GM10266 (cell line): ENCODE measurements at regions not wholly inside any gene's neighbourhood (a gene's known extent, or its start where the extent isn't known, plus 50 kb on each side); places are given as distances from the start of the nearest gene placed in this dataset.
"Not testable (repeated sequence)": the region's sequence is repeated elsewhere in the genome, so short reads cannot be mapped to it uniquely, and the experiment has no call there.

Experiments
- DNase-seq: peaks from one replicate; pipeline ENCODE4 v3.0.0; 2012; ENCODE audit errors: extremely low spot score
- TF ChIP-seq, protein P1 (sequence below): IDR thresholded peaks from 2 replicates; pipeline ENCODE4 v1.5.1; 2012; ENCODE audit warnings: mild to moderate bottlenecking, low read depth; ENCODE audit not compliant: control insufficient read depth, insufficient read depth; ENCODE audit errors: missing control alignments

DNA sequence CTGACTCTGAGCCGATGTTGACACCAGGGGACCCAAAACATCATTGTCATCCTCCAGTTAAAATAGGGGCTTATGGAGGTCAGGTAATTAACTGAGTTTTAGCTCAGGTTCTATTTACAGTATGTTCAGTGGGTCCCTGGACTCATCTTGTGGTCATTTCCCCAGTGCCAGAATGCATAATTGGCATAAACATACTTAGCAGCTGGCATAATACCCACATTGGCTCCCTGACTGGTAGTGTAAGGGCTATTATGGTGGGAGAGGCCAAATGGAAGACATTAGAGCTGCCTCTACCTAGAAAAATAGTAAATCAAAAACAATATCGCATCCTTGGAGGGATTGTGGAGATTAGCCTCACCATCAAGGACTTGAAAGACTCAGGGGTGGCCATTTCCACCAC lies 350.9 kb downstream of the C12orf75 start:
- TF ChIP-seq, protein P1, sequence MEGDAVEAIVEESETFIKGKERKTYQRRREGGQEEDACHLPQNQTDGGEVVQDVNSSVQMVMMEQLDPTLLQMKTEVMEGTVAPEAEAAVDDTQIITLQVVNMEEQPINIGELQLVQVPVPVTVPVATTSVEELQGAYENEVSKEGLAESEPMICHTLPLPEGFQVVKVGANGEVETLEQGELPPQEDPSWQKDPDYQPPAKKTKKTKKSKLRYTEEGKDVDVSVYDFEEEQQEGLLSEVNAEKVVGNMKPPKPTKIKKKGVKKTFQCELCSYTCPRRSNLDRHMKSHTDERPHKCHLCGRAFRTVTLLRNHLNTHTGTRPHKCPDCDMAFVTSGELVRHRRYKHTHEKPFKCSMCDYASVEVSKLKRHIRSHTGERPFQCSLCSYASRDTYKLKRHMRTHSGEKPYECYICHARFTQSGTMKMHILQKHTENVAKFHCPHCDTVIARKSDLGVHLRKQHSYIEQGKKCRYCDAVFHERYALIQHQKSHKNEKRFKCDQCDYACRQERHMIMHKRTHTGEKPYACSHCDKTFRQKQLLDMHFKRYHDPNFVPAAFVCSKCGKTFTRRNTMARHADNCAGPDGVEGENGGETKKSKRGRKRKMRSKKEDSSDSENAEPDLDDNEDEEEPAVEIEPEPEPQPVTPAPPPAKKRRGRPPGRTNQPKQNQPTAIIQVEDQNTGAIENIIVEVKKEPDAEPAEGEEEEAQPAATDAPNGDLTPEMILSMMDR, result no peak
- DNase-seq, result no peak

GRCh38 chr12:105682821-105683220 lies 352.3 kb downstream of the C12orf75 start:
- DNase-seq, result not testable (repeated sequence)

GRCh38 chr12:105683836-105684235 lies 353.3 kb downstream of the C12orf75 start:
- not testable (repeated sequence) for DNase-seq

DNA sequence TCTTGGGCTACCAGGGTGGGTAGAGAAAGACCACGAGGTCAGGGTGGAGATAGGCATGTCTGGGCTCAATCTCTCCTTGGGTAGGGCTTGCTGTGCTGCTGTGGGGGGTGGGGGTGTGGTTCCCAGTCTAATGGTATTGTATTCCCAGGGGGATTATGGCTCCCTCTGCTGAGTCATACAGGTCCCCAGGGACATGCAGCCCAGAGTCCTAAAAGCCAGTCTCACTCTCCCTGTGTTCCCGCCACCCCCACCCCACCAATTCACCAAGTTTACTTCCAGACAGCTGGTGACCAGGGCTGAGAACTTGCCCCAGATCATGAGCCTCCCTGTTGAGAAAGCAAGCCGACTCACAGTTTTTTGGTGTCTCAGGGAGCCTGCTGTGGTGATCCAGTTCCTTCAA lies 367.6 kb downstream of the C12orf75 start:
- TF ChIP-seq, protein P1, result no peak
- DNase-seq, result no peak

DNA sequence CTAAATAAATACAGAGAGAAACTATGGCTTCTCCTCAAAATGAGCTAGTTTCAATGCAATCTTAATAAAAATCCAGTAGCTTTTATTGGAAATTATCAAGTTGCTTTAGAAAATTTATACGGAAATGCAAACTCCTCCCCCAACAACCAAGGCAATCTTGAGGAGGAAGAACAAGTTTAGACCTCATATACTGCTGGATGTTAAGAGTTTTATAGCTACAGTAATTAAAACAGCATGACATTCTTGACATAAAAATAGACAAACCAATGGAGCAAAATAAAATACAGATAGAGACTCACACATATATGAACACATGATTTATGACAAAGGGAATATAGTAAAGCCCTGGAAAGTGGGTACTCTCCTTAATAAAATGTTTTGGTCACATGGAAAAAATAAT lies 368.7 kb downstream of the C12orf75 start:
- TF ChIP-seq, protein P1, result no peak

DNA sequence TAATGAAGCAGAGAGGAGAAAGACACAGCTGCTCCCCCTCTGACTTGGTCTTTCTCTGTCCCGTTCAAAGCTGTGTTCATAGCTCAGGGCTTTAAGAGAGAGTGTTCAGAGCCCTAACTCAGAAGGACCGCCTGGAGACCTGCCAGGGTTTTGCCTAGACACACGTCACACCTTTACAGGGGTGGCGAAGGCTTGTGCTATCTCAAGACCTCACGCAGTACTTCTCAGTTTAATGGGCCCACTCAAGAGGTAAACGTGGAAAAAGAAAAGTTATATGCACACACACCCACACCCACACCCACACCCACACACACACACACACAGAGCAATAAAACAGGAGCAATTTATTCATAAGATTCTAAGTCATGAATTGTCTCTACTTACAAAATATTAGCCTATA lies 374.3 kb downstream of the C12orf75 start:
- TF ChIP-seq, protein P1, result no peak
- DNase-seq, result no peak

More for the DNA sequence above, 368.7 kb downstream of the C12orf75 start:
- DNase-seq, result no peak

- DNase-seq, result no peak
- TF ChIP-seq, protein P1, result no peak
These were observed 374.7 kb downstream of the C12orf75 start for GRCh38 chr12:105705235-105705634.

DNA sequence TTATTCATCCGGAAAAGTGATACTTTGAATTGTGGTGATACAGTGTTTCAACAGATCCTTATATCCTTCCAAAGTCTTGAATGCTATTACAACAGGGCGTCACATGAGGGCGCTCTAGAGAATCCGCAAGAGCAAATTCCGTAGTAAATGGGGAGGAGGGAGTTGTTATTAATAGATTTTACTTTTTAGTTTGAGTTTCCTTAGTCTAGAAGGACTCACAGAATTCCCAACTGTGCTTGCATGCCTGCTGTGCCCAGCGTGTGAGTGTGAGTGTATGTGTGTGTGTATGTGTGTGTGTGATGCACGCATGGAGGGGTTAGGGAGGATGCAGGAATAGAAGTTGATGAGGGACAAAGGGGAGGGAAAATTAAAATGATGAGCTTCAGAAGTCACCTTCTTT lies 375.3 kb downstream of the C12orf75 start:
- TF ChIP-seq, protein P1, result peak; percentile 65
- no peak for DNase-seq
